ENCODE measurements at regions not wholly inside any gene's neighbourhood (a gene's known extent, or its start where the extent isn't known, plus 50 kb on each side); places are given as distances from the start of the nearest gene placed in this dataset.
A peak's percentile ranks its signal among the peaks of the same experiment; 100 is the strongest.
"Not testable (repeated sequence)": the region's sequence is repeated elsewhere in the genome, so short reads cannot be mapped to it uniquely, and the experiment has no call there.

DNA sequence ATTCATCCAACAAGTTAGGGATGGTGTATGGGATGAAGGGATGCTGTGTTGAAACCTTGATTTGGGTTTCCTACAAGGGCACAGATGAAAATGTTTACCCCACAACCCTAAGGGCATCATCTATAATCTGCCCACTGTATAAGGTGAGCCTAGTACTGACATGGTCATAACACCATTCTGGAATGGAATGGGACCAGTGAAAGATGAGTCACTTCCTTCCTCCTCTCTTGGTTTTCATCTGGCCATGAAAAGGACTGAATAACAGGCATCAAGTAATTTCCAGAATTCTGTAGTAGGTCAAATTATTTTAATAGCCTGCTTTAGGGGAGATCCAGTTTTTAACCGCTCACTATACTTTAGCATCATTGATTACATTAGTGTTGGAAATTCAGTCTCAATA, 538.6 kb downstream of the NR2F2 start:
- no peaks in the 10 kb centered on the region for H3K27me3 ChIP-seq (ENCODE audit: insufficient read depth, low read length)
- WGBS = no CpG with 5 or more reads among the region's 1 CpG
- no peak overlapping the region for H3K9ac ChIP-seq (ENCODE audit: low read depth, low read length)
- H3K4me3 ChIP-seq (ENCODE audit: low read length) = no peak overlapping the region
- H3K4me1 ChIP-seq (ENCODE audit: insufficient read depth, low read length) = peaks cover 15% of the 10 kb centered on the region
- H3K36me3 ChIP-seq (ENCODE audit: insufficient read depth, low read length) = no peaks in the 10 kb centered on the region
- H3K27ac ChIP-seq (ENCODE audit: low read depth, low read length) = no peak overlapping the region
- peaks cover 9% of the 10 kb centered on the region for H3K9me3 ChIP-seq (ENCODE audit: insufficient read depth, low read depth, low read length)

DNA sequence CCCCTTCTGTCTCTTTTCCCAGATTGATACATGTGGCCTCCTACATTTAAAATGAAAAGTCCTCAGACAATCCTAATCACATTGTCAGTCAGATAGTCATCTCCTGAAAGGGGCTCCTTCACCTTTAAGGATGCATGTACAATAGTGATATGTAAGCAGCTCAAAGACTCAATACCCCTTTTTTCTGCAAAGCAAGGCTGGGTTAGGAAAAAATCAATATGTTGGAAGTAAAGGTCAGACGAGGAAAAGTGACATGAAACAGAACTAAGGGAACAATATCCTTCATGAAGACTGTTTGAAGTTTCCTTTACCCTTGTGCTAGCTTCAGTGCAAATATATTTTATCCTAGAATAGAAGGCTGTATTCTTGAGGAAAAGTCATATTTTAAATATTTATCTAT, 539.3 kb downstream of the NR2F2 start:
- H3K4me3 ChIP-seq (ENCODE audit: low read length) = no peak overlapping the region
- H3K9me3 ChIP-seq (ENCODE audit: insufficient read depth, low read depth, low read length) = peaks cover 9% of the 10 kb centered on the region
- 100% methylated on average over 1 of the region's 1 CpG for WGBS
- H3K9ac ChIP-seq (ENCODE audit: low read depth, low read length) = no peak overlapping the region
- H3K27ac ChIP-seq (ENCODE audit: low read depth, low read length) = no peak overlapping the region
- H3K36me3 ChIP-seq (ENCODE audit: insufficient read depth, low read length) = no peaks in the 10 kb centered on the region
- H3K4me1 ChIP-seq (ENCODE audit: insufficient read depth, low read length) = peaks cover 15% of the 10 kb centered on the region
- no peaks in the 10 kb centered on the region for H3K27me3 ChIP-seq (ENCODE audit: insufficient read depth, low read length)

DNA sequence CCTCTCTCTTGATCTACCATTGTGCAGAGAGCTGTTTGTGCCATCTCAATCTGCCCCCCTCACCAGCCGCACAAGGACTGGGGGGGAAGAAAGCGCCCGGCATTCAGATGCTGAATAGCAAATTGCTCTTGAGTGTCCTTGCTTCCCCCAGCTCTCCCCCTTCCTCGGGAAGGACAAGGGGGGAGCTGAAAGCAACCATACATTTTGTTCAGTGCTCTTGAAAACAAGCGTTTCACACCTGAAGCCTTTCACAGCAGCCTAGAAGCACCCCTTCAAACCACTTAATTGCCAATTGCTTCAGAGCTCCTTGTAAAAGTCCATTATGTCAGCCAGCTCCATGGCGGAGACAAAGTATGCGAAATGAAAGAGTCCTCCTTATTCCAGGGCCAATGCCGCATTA, 540.1 kb downstream of the NR2F2 start:
- peaks cover 15% of the 10 kb centered on the region for H3K4me1 ChIP-seq (ENCODE audit: insufficient read depth, low read length)
- H3K9me3 ChIP-seq (ENCODE audit: insufficient read depth, low read depth, low read length) = peaks cover 9% of the 10 kb centered on the region
- no peak overlapping the region; the same call in 1 of the 2 replicates for H3K9ac ChIP-seq (ENCODE audit: low read depth, low read length)
- 76% methylated on average over 7 of the region's 8 CpGs for WGBS
- no peak overlapping the region for H3K4me3 ChIP-seq (ENCODE audit: low read length)
- no peaks in the 10 kb centered on the region for H3K27me3 ChIP-seq (ENCODE audit: insufficient read depth, low read length)
- H3K27ac ChIP-seq (ENCODE audit: low read depth, low read length) = peak overlapping the region; percentile 48; the same call in 1 of the 2 replicates
- H3K36me3 ChIP-seq (ENCODE audit: insufficient read depth, low read length) = no peaks in the 10 kb centered on the region

DNA sequence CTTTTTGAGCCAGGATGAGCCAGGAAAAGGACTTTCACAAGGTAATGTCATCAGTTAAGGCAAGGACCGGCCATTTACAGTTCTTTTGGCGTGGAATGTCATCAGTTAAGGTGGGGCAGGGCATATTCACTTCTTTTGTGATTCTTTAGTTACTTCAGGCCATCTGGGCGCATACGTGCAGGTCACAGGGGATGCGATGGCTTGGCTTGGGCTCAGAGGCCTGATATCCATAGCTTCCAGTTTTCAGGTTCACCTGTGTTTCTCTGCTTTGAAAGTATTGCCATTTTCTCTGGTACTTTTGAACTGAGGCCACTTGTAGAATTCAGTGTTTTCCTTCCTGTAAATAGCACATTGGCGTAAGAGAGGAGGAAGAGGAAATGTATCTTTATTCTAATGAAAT, 546.9 kb downstream of the NR2F2 start:
- not testable (repeated sequence) for H3K36me3 ChIP-seq (ENCODE audit: insufficient read depth, low read length); H3K4me1 ChIP-seq (ENCODE audit: insufficient read depth, low read length); H3K9me3 ChIP-seq (ENCODE audit: insufficient read depth, low read depth, low read length); H3K27me3 ChIP-seq (ENCODE audit: insufficient read depth, low read length); H3K9ac ChIP-seq (ENCODE audit: low read depth, low read length); H3K27ac ChIP-seq (ENCODE audit: low read depth, low read length); H3K4me3 ChIP-seq (ENCODE audit: low read length)
- WGBS = 80% methylated on average over 6 of the region's 6 CpGs

DNA sequence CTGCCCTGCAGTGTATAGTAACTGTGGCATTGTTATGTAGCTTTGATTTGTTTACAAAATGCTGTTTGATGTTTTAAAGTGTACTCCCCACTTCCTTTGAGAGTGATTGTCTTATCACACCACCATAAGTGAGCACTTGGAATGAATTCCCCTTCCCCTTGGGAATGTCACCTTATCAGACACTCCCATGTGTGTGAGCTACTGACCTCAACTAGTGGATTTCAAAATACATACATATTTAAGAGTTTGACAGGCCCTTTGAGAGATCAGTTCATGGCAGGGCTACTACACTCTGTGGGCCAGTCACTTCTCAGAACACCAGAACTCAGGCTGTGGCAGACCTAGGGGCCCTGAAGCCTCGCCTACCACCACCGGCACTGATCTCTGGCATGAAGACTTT, 547.6 kb downstream of the NR2F2 start:
- 90% methylated on average over 2 of the region's 2 CpGs for WGBS
- H3K36me3 ChIP-seq (ENCODE audit: insufficient read depth, low read length) = no peaks in the 10 kb centered on the region
- H3K9me3 ChIP-seq (ENCODE audit: insufficient read depth, low read depth, low read length) = no peaks in the 10 kb centered on the region
- H3K27me3 ChIP-seq (ENCODE audit: insufficient read depth, low read length) = no peaks in the 10 kb centered on the region
- H3K9ac ChIP-seq (ENCODE audit: low read depth, low read length) = no peak overlapping the region
- peaks cover 9% of the 10 kb centered on the region; the same call in 1 of the 2 replicates for H3K4me1 ChIP-seq (ENCODE audit: insufficient read depth, low read length)
- H3K4me3 ChIP-seq (ENCODE audit: low read length) = no peak overlapping the region
- no peak overlapping the region for H3K27ac ChIP-seq (ENCODE audit: low read depth, low read length)

DNA sequence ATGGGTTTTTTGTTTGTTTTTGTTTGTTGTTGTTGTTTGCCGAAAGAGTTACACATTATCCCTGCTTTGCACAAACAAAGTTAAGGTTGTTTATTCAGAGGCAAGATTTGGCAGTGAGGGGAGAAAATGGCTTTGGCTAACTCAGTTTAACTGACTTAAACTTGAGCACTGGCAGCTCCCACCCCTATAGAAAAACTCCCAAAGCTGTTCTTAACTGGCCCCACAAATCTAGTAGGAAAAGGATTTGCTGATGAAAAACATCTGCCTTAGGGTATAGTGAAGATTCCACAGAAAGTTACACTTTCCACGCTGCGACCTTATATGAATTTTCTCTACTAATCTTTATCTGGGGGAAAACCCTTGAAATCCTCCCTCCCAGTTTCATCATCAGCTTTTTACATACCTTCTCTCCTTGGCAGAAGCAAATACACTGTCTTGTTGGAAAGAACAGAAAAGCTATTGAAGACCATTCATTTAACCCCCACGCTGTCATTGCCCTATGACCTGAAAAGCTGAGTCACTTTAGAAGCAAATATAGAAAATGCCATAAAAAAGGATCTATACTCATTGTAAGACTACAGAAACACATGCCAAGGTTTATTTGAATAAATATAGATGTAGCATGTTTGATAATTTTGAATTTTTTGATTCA, 551.7 kb downstream of the NR2F2 start:
- 89% methylated on average over 3 of the region's 4 CpGs for WGBS
- Histone ChIP-seq H3K9ac (ENCODE audit: low read depth, low read length) (no peak overlapping the region), H3K27me3 (ENCODE audit: insufficient read depth, low read length) (no peaks in the 10 kb centered on the region), H3K9me3 (ENCODE audit: insufficient read depth, low read depth, low read length) (no peaks in the 10 kb centered on the region), H3K4me1 (ENCODE audit: insufficient read depth, low read length) (peaks cover 9% of the 10 kb centered on the region; the same call in 1 of the 2 replicates), H3K36me3 (ENCODE audit: insufficient read depth, low read length) (no peaks in the 10 kb centered on the region), H3K4me3 (ENCODE audit: low read length) (no peak overlapping the region), H3K27ac (ENCODE audit: low read depth, low read length) (no peak overlapping the region)

DNA sequence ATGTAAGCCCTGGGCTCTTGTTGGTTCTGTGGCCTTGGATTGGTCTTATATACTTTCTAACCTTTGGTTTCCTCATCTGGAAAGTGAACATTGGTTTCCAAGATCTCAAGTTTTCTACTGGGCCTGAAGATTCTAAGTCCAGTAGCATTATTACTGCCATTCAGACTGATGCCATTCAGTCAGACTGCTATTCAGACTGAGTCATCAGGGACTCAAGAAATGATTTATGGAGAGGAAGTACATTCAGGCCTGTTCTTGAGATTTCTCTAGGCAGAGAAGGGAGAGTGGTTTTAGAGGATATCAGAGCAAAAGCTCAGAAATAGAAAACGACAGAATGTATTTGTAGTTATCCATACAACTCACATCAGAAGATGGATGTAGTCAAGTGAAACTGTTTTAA, 557.2 kb downstream of the NR2F2 start:
- H3K27ac ChIP-seq (ENCODE audit: low read depth, low read length) = no peak overlapping the region
- WGBS = no CpG with 5 or more reads among the region's 1 CpG
- no peaks in the 10 kb centered on the region for H3K9me3 ChIP-seq (ENCODE audit: insufficient read depth, low read depth, low read length)
- H3K36me3 ChIP-seq (ENCODE audit: insufficient read depth, low read length) = no peaks in the 10 kb centered on the region
- H3K4me3 ChIP-seq (ENCODE audit: low read length) = no peak overlapping the region
- peaks cover 30% of the 10 kb centered on the region for H3K4me1 ChIP-seq (ENCODE audit: insufficient read depth, low read length)
- H3K27me3 ChIP-seq (ENCODE audit: insufficient read depth, low read length) = no peaks in the 10 kb centered on the region
- H3K9ac ChIP-seq (ENCODE audit: low read depth, low read length) = no peak overlapping the region

DNA sequence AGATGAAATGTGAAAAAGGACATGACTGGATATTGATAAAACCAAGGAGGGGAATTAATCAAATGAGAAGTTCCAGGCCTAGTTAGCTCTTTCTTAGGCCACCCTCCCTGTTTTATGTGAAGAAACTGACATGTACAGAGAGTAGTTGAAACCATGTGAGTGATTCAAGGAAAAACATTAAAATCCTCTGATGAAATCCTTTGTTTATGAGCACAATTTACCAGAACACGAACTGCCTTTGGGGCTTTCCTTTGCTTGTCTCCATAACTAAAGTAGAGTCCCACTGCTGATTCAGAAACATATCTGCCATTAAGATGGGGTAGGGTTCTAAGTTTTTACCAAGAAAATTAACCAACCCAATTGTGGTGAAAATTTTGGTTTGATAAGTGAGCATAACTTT, 558.3 kb downstream of the NR2F2 start:
- Histone ChIP-seq H3K27ac (ENCODE audit: low read depth, low read length) (no peak overlapping the region), H3K4me1 (ENCODE audit: insufficient read depth, low read length) (peaks cover 35% of the 10 kb centered on the region), H3K9ac (ENCODE audit: low read depth, low read length) (no peak overlapping the region), H3K4me3 (ENCODE audit: low read length) (no peak overlapping the region), H3K27me3 (ENCODE audit: insufficient read depth, low read length) (no peaks in the 10 kb centered on the region), H3K9me3 (ENCODE audit: insufficient read depth, low read depth, low read length) (no peaks in the 10 kb centered on the region), H3K36me3 (ENCODE audit: insufficient read depth, low read length) (no peaks in the 10 kb centered on the region)
- WGBS = 95% methylated on average over 1 of the region's 1 CpG

DNA sequence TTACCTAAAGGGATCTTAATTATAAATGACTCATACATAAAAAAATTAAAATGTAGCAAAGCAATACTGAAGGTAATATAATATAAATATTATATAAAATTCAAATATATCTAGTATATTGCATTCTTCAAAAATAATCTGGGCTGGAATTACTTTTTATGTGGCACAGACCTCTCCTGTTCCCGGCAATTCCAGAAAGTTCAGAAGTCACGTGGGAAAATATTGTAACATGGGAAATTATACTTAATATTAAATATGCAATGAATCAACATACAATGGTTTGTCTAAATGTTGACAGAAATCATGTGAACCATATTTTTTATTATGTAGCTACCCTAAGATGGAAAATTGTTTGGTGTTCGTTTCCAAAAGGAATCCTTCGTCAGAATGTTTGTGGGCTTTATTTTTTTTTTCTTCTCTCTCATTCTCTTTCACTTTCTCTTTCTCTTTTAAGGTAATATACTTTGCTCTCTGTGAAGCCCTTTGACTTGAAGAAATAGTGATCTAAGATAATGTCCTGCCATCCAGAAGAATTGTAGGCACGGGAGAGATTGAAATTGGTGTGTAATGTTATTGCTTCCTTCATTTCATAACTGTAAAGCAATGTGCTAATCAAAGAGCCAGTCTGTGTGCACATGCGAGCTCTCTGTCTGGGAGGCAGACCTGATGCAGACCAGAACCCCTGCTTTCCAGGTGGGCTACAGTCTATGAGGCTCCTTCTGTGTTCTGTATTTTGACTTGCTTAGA, 559.4 kb downstream of the NR2F2 start:
- Histone ChIP-seq H3K4me3 (ENCODE audit: low read length) (no peak overlapping the region), H3K27me3 (ENCODE audit: insufficient read depth, low read length) (no peaks in the 10 kb centered on the region), H3K4me1 (ENCODE audit: insufficient read depth, low read length) (peaks cover 42% of the 10 kb centered on the region), H3K9me3 (ENCODE audit: insufficient read depth, low read depth, low read length) (no peaks in the 10 kb centered on the region), H3K9ac (ENCODE audit: low read depth, low read length) (no peak overlapping the region), H3K27ac (ENCODE audit: low read depth, low read length) (no peak overlapping the region), H3K36me3 (ENCODE audit: insufficient read depth, low read length) (no peaks in the 10 kb centered on the region)
- WGBS = 92% methylated on average over 2 of the region's 6 CpGs

DNA sequence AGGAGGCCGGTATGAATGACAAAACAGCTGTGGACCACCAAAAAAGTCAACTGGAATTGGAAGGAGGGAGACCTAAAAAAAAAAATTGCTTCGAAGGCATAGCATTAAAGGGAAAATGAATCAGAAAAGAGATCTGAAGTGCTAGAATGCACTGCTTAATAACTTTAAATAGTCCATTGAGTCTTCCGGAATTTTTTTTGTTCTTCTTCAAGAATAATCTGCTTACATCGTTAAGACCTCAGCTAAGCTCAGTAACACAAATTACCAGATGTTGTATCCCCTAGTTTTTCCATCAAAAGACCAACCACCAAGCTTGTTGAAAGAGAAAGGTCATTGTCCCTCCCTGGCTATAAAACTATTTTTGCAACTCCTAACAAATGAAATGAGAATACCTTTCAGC, 560.5 kb downstream of the NR2F2 start:
- Histone ChIP-seq H3K4me1 (ENCODE audit: insufficient read depth, low read length) (peaks cover 42% of the 10 kb centered on the region), H3K4me3 (ENCODE audit: low read length) (no peak overlapping the region), H3K27ac (ENCODE audit: low read depth, low read length) (no peak overlapping the region), H3K9ac (ENCODE audit: low read depth, low read length) (no peak overlapping the region; the same call in 1 of the 2 replicates), H3K36me3 (ENCODE audit: insufficient read depth, low read length) (no peaks in the 10 kb centered on the region), H3K27me3 (ENCODE audit: insufficient read depth, low read length) (no peaks in the 10 kb centered on the region), H3K9me3 (ENCODE audit: insufficient read depth, low read depth, low read length) (no peaks in the 10 kb centered on the region)
- 51% methylated on average over 4 of the region's 4 CpGs for WGBS

DNA sequence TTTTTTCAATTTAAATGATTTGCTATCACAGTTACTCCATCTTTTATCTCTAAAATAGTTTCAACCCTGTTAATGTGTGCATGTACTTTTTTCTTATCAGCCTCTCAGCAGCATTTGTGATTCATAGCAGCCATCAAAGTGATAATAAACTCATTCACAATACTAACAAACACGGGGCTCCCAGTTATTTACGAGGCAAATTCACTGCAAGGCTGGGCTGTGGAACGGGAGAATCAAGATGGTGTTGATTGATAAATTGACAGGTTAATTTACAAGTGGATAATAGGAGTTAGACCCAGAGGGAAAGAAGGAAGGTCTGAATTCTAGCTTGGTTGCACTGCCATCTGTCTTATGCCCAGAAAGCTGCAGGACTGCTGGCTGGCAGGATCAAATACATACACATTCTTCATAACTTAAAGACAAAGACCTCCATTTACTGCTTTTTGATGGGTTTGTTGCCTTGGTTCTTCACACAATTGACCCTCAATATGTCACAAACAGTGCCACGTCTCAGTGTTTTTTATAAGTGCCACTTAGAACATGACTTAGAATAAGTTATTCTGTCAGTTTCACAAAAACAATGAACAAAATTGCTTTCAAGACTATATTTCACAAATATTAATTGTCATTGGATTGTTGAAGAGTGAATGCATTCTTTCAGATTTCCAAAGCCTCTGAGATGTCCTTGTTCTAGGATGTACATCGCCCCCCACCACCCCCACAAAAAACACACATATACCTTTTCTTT, 562.8 kb downstream of the NR2F2 start:
- no peak overlapping the region for H3K9ac ChIP-seq (ENCODE audit: low read depth, low read length)
- no peak overlapping the region for H3K4me3 ChIP-seq (ENCODE audit: low read length)
- H3K27ac ChIP-seq (ENCODE audit: low read depth, low read length) = no peak overlapping the region
- H3K4me1 ChIP-seq (ENCODE audit: insufficient read depth, low read length) = peaks cover 42% of the 10 kb centered on the region
- no peaks in the 10 kb centered on the region for H3K9me3 ChIP-seq (ENCODE audit: insufficient read depth, low read depth, low read length)
- 49% methylated on average over 5 of the region's 5 CpGs for WGBS
- H3K27me3 ChIP-seq (ENCODE audit: insufficient read depth, low read length) = no peaks in the 10 kb centered on the region
- H3K36me3 ChIP-seq (ENCODE audit: insufficient read depth, low read length) = no peaks in the 10 kb centered on the region

Measured in HUES64 (cell line).